ENCODE measurements at regions not wholly inside any gene's neighbourhood (a gene's known extent, or its start where the extent isn't known, plus 50 kb on each side); places are given as distances from the start of the nearest gene placed in this dataset.

GRCh38 chr7:109261781-109262180 lies 692.1 kb downstream of the DNAJB9 start:
- Histone ChIP-seq H3K4me1 (ENCODE audit: insufficient read depth, insufficient read length) (no peaks in the 10 kb centered on the region), H3K9ac (ENCODE audit: insufficient read length, low read depth) (no peak overlapping the region), H3K27me3 (ENCODE audit: insufficient read depth, insufficient read length) (no peaks in the 10 kb centered on the region), H3K4me3 (ENCODE audit: insufficient read length, low read depth) (no peak overlapping the region), H3K9me3 (ENCODE audit: insufficient read depth, low read length) (no peaks in the 10 kb centered on the region), H3K36me3 (ENCODE audit: insufficient read depth, insufficient read length, low read length) (no peaks in the 10 kb centered on the region)
- DNase-seq (ENCODE audit: low read depth, low spot score), result no peak
- TF ChIP-seq YY1 (IDR thresholded peaks at IDR 0.05; ENCODE audit: insufficient read depth, insufficient read length), result no peak
- no peak for TF ChIP-seq SUZ12 (IDR thresholded peaks at IDR 0.05; ENCODE audit: extremely low read depth, insufficient read depth, insufficient read length)
- TF ChIP-seq ZNF274 (IDR thresholded peaks at IDR 0.05; ENCODE audit: low read depth, low read length), result no peak

DNA sequence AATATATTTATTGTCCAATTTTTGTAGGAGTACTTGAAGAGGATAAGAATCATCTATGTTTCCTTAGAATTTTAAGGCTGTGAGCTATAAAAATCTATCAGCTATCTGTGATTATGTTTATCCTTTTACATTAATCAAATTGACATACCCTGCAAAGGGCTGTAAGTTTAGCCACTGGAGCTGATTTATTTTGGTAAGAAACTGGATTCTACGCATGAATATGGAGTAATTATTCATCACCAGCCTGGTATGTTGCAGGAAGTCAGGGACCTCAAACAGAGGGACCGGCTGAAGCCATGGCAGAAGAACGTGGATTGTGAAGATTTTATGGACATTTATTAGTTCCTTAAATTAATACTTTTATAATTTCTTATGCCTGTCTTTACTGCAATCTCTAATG lies 696.9 kb downstream of the DNAJB9 start:
- H3K9me3 ChIP-seq (ENCODE audit: insufficient read depth, low read length), result no peaks in the 10 kb centered on the region
- no peak for DNase-seq (ENCODE audit: low read depth, low spot score)
- H3K4me3 ChIP-seq (ENCODE audit: insufficient read length, low read depth), result no peak overlapping the region
- no peaks in the 10 kb centered on the region for H3K27me3 ChIP-seq (ENCODE audit: insufficient read depth, insufficient read length)
- no peaks in the 10 kb centered on the region for H3K36me3 ChIP-seq (ENCODE audit: insufficient read depth, insufficient read length, low read length)
- no peak overlapping the region for H3K9ac ChIP-seq (ENCODE audit: insufficient read length, low read depth)
- H3K4me1 ChIP-seq (ENCODE audit: insufficient read depth, insufficient read length), result no peaks in the 10 kb centered on the region
- TF ChIP-seq YY1 (IDR thresholded peaks at IDR 0.05; ENCODE audit: insufficient read depth, insufficient read length), result no peak
- TF ChIP-seq SUZ12 (IDR thresholded peaks at IDR 0.05; ENCODE audit: extremely low read depth, insufficient read depth, insufficient read length), result no peak
- no peak for TF ChIP-seq ZNF274 (IDR thresholded peaks at IDR 0.05; ENCODE audit: low read depth, low read length)

DNA sequence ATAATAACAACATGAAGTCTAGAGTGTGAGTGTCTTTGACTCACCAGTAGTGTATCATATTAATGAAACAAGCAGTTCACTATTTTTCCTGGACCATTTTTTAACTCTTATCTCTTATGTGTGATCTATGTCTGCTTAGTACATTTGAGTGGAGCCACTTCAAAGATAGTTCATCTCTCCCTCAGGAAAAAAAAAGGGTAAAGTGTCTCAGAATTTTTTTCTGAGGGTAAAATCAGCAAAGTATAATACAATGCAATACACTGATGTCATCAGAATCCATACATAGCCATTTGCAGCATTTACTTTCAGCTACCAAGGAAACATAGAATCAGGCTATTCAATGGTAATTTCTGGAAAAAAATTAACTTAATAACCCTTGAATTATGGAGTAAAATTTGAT lies 706.7 kb downstream of the DNAJB9 start:
- TF ChIP-seq ZNF274 (IDR thresholded peaks at IDR 0.05; ENCODE audit: low read depth, low read length) (no peak), YY1 (IDR thresholded peaks at IDR 0.05; ENCODE audit: insufficient read depth, insufficient read length) (no peak), SUZ12 (IDR thresholded peaks at IDR 0.05; ENCODE audit: extremely low read depth, insufficient read depth, insufficient read length) (no peak)
- no peak for DNase-seq (ENCODE audit: low read depth, low spot score)
- Histone ChIP-seq H3K9ac (ENCODE audit: insufficient read length, low read depth) (no peak overlapping the region), H3K9me3 (ENCODE audit: insufficient read depth, low read length) (no peaks in the 10 kb centered on the region), H3K36me3 (ENCODE audit: insufficient read depth, insufficient read length, low read length) (no peaks in the 10 kb centered on the region), H3K27me3 (ENCODE audit: insufficient read depth, insufficient read length) (no peaks in the 10 kb centered on the region), H3K4me1 (ENCODE audit: insufficient read depth, insufficient read length) (no peaks in the 10 kb centered on the region), H3K4me3 (ENCODE audit: insufficient read length, low read depth) (no peak overlapping the region)

DNA sequence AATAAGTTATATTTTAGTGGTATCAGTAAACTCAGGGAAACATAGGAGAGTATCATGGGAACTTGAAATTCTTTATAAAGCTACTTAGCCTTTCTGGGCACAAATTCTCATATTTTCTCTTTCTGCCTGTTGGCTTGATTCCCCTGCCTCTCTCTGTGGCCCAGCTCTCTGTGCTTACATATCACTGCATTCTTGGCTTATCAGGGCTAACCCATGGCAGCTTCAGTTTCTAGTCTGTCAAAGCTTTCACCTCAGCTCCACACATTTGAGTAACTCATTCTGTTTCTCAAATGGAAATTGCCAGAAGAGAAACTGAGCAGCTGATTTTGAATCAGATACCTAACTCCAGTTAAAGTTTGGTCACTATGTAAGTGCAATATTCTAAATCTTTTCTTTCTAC lies 713.1 kb downstream of the DNAJB9 start:
- no peak overlapping the region for H3K9ac ChIP-seq (ENCODE audit: insufficient read length, low read depth)
- H3K27me3 ChIP-seq (ENCODE audit: insufficient read depth, insufficient read length), result no peaks in the 10 kb centered on the region
- no peaks in the 10 kb centered on the region for H3K9me3 ChIP-seq (ENCODE audit: insufficient read depth, low read length)
- TF ChIP-seq YY1 (IDR thresholded peaks at IDR 0.05; ENCODE audit: insufficient read depth, insufficient read length) (no peak), ZNF274 (IDR thresholded peaks at IDR 0.05; ENCODE audit: low read depth, low read length) (no peak), SUZ12 (IDR thresholded peaks at IDR 0.05; ENCODE audit: extremely low read depth, insufficient read depth, insufficient read length) (no peak)
- H3K4me1 ChIP-seq (ENCODE audit: insufficient read depth, insufficient read length), result no peaks in the 10 kb centered on the region
- DNase-seq (ENCODE audit: low read depth, low spot score), result no peak
- no peak overlapping the region for H3K4me3 ChIP-seq (ENCODE audit: insufficient read length, low read depth)
- no peaks in the 10 kb centered on the region for H3K36me3 ChIP-seq (ENCODE audit: insufficient read depth, insufficient read length, low read length)

GRCh38 chr7:109284943-109285342 lies 715.3 kb downstream of the DNAJB9 start:
- Histone ChIP-seq H3K4me1 (ENCODE audit: insufficient read depth, insufficient read length) (no peaks in the 10 kb centered on the region), H3K27me3 (ENCODE audit: insufficient read depth, insufficient read length) (no peaks in the 10 kb centered on the region), H3K4me3 (ENCODE audit: insufficient read length, low read depth) (no peak overlapping the region), H3K9me3 (ENCODE audit: insufficient read depth, low read length) (no peaks in the 10 kb centered on the region), H3K36me3 (ENCODE audit: insufficient read depth, insufficient read length, low read length) (no peaks in the 10 kb centered on the region), H3K9ac (ENCODE audit: insufficient read length, low read depth) (no peak overlapping the region)
- DNase-seq (ENCODE audit: low read depth, low spot score), result no peak
- TF ChIP-seq YY1 (IDR thresholded peaks at IDR 0.05; ENCODE audit: insufficient read depth, insufficient read length) (no peak), SUZ12 (IDR thresholded peaks at IDR 0.05; ENCODE audit: extremely low read depth, insufficient read depth, insufficient read length) (no peak), ZNF274 (IDR thresholded peaks at IDR 0.05; ENCODE audit: low read depth, low read length) (no peak)

- TF ChIP-seq YY1 (IDR thresholded peaks at IDR 0.05; ENCODE audit: insufficient read depth, insufficient read length) (no peak), SUZ12 (IDR thresholded peaks at IDR 0.05; ENCODE audit: extremely low read depth, insufficient read depth, insufficient read length) (no peak), ZNF274 (IDR thresholded peaks at IDR 0.05; ENCODE audit: low read depth, low read length) (no peak)
- no peak overlapping the region for H3K4me3 ChIP-seq (ENCODE audit: insufficient read length, low read depth)
- no peak for DNase-seq (ENCODE audit: low read depth, low spot score)
- no peaks in the 10 kb centered on the region for H3K27me3 ChIP-seq (ENCODE audit: insufficient read depth, insufficient read length)
- no peaks in the 10 kb centered on the region for H3K36me3 ChIP-seq (ENCODE audit: insufficient read depth, insufficient read length, low read length)
- no peaks in the 10 kb centered on the region for H3K4me1 ChIP-seq (ENCODE audit: insufficient read depth, insufficient read length)
- no peak overlapping the region for H3K9ac ChIP-seq (ENCODE audit: insufficient read length, low read depth)
- no peaks in the 10 kb centered on the region for H3K9me3 ChIP-seq (ENCODE audit: insufficient read depth, low read length)
Observed at GRCh38 chr7:109295158-109295557, 725.5 kb downstream of the DNAJB9 start.

GRCh38 chr7:109308816-109309215 lies 739.1 kb downstream of the DNAJB9 start:
- Histone ChIP-seq H3K27me3 (ENCODE audit: insufficient read depth, insufficient read length) (no peaks in the 10 kb centered on the region), H3K9me3 (ENCODE audit: insufficient read depth, low read length) (no peaks in the 10 kb centered on the region), H3K9ac (ENCODE audit: insufficient read length, low read depth) (no peak overlapping the region), H3K4me3 (ENCODE audit: insufficient read length, low read depth) (no peak overlapping the region), H3K36me3 (ENCODE audit: insufficient read depth, insufficient read length, low read length) (no peaks in the 10 kb centered on the region), H3K4me1 (ENCODE audit: insufficient read depth, insufficient read length) (no peaks in the 10 kb centered on the region)
- no peak for TF ChIP-seq SUZ12 (IDR thresholded peaks at IDR 0.05; ENCODE audit: extremely low read depth, insufficient read depth, insufficient read length)
- no peak for TF ChIP-seq ZNF274 (IDR thresholded peaks at IDR 0.05; ENCODE audit: low read depth, low read length)
- TF ChIP-seq YY1 (IDR thresholded peaks at IDR 0.05; ENCODE audit: insufficient read depth, insufficient read length), result no peak
- DNase-seq (ENCODE audit: low read depth, low spot score), result no peak

- H3K4me3 ChIP-seq (ENCODE audit: insufficient read length, low read depth), result no peak overlapping the region
- no peaks in the 10 kb centered on the region for H3K27me3 ChIP-seq (ENCODE audit: insufficient read depth, insufficient read length)
- H3K9ac ChIP-seq (ENCODE audit: insufficient read length, low read depth), result no peak overlapping the region
- H3K36me3 ChIP-seq (ENCODE audit: insufficient read depth, insufficient read length, low read length), result no peaks in the 10 kb centered on the region
- no peaks in the 10 kb centered on the region for H3K4me1 ChIP-seq (ENCODE audit: insufficient read depth, insufficient read length)
- no peak for DNase-seq (ENCODE audit: low read depth, low spot score)
- no peaks in the 10 kb centered on the region for H3K9me3 ChIP-seq (ENCODE audit: insufficient read depth, low read length)
- TF ChIP-seq ZNF274 (IDR thresholded peaks at IDR 0.05; ENCODE audit: low read depth, low read length) (no peak), YY1 (IDR thresholded peaks at IDR 0.05; ENCODE audit: insufficient read depth, insufficient read length) (no peak), SUZ12 (IDR thresholded peaks at IDR 0.05; ENCODE audit: extremely low read depth, insufficient read depth, insufficient read length) (no peak)
Observed at GRCh38 chr7:109309790-109310189, 740.1 kb downstream of the DNAJB9 start.
